Thyroid gland (tissue), 4 donors: ENCODE measurements at regions not wholly inside any gene's neighbourhood (a gene's known extent, or its start where the extent isn't known, plus 50 kb on each side); places are given as distances from the start of the nearest gene placed in this dataset.

Experiments used
- POLR2A ChIP-seq, 2 donors: fragments of 450-650 bp; IDR thresholded peaks; one replicate each; pipeline ENCODE4 v1.6.1; 2017; ENCODE audit warnings: antibody characterized with exemption in 2 of 2, mild to moderate bottlenecking in 2 of 2, moderate library complexity in 1 of 2
- TF ChIP-seq, protein P1 (sequence below), 6 experiments: fragments of 200-600 bp in 3 of 6; fragments of 450-650 bp in 3 of 6; sonication (generic) in 3 of 6; IDR thresholded peaks; one replicate each; pipeline ENCODE4 v1.5.1; 2016 to 2019; ENCODE audit warnings: antibody characterized with exemption in 6 of 6, mild to moderate bottlenecking in 2 of 6, inconsistent platforms in 1 of 6, moderate library complexity in 1 of 6

DNA sequence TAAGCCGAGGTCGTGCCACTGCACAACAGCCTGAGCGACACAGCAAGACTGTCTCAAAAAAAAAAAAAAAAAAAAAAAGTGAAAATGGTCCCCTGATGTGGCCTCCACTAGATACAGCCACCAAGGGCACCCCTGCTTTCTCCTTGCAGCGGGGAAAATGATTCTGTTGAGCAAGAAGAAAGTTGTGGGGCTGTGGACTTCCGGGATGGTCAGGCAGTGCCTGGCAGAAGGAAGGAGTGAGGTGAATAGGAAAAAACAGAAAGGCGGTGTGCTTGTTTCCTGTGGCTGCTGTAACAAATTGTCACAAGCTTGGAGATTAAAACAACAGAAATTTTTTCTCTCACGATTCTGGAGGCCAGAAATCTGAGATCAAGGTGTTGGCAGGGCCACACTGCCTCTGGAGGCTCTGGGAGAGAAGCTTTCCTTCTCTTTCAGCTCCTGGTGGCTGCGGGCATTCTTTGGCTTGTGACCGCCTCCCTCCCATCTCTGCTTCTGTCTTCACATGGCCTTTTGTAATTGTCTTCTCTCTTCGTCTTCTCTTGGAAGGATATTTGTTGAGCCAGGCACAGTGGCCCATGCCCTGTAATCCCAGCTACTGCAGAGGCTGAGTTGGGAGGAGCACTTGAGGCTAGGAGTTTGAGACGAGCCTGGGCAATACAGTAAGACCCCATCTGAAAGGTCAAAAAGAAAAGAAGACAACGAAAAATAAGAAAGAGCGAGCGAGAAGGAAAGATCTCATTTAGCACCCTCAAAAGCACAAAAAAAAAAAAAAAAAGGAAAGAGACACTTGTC lies 116.6 kb upstream of the MED13L start:
- TF ChIP-seq, protein P1, sequence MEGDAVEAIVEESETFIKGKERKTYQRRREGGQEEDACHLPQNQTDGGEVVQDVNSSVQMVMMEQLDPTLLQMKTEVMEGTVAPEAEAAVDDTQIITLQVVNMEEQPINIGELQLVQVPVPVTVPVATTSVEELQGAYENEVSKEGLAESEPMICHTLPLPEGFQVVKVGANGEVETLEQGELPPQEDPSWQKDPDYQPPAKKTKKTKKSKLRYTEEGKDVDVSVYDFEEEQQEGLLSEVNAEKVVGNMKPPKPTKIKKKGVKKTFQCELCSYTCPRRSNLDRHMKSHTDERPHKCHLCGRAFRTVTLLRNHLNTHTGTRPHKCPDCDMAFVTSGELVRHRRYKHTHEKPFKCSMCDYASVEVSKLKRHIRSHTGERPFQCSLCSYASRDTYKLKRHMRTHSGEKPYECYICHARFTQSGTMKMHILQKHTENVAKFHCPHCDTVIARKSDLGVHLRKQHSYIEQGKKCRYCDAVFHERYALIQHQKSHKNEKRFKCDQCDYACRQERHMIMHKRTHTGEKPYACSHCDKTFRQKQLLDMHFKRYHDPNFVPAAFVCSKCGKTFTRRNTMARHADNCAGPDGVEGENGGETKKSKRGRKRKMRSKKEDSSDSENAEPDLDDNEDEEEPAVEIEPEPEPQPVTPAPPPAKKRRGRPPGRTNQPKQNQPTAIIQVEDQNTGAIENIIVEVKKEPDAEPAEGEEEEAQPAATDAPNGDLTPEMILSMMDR (IDR thresholded peaks at IDR 0.05): no peak
- TF ChIP-seq POLR2A (IDR thresholded peaks at IDR 0.05): no peak
